Brain microvascular endothelial cell (primary cell): ENCODE measurements at regions not wholly inside any gene's neighbourhood (a gene's known extent, or its start where the extent isn't known, plus 50 kb on each side); places are given as distances from the start of the nearest gene placed in this dataset.
A peak's percentile ranks its signal among the peaks of the same experiment; 100 is the strongest.

ENCODE experiments used
- DNase-seq: peaks from one replicate; pipeline ENCODE4 v3.0.0-alpha.2; 2020
- H3K27ac ChIP-seq: fragments of 250-450 bp; sonication (Bioruptor Pico); 2 replicates; pipeline ENCODE4 v1.5.1; 2020; ENCODE audit warnings: mild to moderate bottlenecking, moderate library complexity
- H3K27me3 ChIP-seq: fragments of 250-450 bp; sonication (Bioruptor Pico); replicated peaks from 2 replicates; pipeline ENCODE4 v1.5.1; 2020; ENCODE audit warnings: mild to moderate bottlenecking
- H3K36me3 ChIP-seq: fragments of 250-450 bp; sonication (Bioruptor Pico); replicated peaks from 2 replicates; pipeline ENCODE4 v1.5.1; 2020; ENCODE audit warnings: mild to moderate bottlenecking
- H3K4me3 ChIP-seq: 2 replicates; pipeline ENCODE4 v1.5.1; 2011; ENCODE audit warnings: low read depth, mild to moderate bottlenecking, control low read depth, low read length, moderate library complexity
- CTCF ChIP-seq: IDR thresholded peaks from 2 replicates; pipeline ENCODE4 v1.5.1; 2011; ENCODE audit warnings: low read depth, mild to moderate bottlenecking, moderate library complexity, low read length, control low read depth, inconsistent platforms; ENCODE audit errors: missing control alignments
- in situ Hi-C: cut with HindIII; loops from 2 replicates; pipeline ENCODE4 v1.10.0; 2017; ENCODE audit warnings: low sequenced_read_pairs, low pct_ligation_motif_present

DNA sequence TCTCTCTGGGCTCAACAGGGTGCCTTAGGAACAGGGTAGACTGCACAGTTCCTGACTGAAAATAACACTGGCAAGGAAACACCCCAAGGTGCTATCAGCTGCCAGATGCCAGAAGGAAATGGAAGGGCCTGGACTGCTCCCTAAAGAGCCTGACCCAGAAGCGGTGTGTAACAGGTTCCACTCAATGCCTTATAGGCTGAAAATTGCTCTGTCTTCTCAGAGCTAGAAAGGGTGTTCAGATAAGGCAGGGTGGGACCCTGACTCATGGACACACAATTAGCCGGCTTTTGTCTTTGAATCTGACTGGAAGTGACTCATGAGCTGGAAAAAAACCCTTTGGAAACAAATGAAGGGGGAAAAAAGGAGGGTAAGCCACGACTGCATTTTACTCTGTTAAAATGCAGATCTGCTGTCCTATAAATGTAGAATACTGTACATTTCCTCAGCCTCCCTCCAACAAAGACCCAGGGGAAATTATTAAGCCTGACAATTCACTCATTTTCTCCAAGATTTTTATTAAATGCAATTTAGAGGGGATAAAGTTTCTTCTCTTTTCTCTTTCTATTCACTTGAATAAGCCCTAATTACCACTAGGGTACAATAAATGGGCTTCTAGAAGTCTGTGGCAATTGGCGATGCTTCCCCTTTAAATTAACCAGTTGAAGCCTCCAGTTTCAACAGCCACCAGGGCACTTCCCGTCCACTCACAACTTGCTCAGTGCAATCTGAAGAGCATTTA, 160.2 kb upstream of the TBL1XR1 start:
- peak; percentile 88 for DNase-seq
- Histone ChIP-seq H3K27ac (peak overlapping the region; percentile 93), H3K4me3 (no peak overlapping the region), H3K27me3 (no peaks in the 10 kb centered on the region), H3K36me3 (no peaks in the 10 kb centered on the region)
- in situ Hi-C loops, result no loop called here
- peak; percentile 14 for TF ChIP-seq CTCF

DNA sequence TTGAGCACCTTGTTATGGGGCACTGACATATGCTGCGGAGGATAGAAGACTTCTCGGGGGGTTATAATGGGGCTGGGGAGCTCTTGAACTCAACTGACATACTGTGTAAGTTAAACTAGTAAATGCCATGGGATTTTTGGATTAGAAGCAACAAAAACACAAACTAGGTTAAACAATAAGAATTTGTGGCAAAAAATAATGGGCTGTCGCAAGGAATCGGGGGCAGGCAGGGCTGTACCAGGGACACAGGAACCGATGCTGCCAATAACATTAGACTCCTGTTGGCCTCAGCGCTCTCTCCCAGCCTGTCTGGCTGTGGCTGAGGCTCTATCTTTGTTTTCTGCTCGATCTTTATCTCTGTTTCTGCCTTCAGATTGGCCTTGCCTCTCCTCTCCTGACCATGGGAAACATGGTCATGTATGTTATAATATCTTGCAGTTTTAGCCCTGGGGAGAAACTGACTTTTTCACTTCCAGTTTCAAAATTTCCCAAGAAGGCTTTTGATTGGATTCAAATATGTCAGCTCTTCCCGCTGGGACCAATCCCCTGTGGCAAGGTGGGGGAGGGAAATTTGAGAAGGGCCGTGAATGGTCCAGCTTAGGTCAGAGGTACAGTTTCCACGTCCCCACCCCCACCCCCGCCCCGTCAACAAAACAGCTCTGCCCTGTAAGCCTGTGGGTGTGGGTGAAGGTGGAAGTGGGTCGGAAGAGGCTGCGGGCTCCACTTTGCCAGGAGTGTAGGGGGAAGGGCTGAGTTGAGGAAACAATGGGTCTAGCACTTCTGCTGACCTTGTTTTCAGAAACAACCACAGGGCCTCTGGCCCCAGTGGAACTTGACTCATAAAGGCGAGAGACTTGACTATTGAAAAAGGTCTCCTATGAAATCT, 161.1 kb upstream of the TBL1XR1 start:
- TF ChIP-seq CTCF, result no peak
- no peaks in the 10 kb centered on the region for H3K27me3 ChIP-seq
- in situ Hi-C loops, result no loop called here
- H3K36me3 ChIP-seq, result no peaks in the 10 kb centered on the region
- peak; percentile 80 for DNase-seq
- no peak overlapping the region for H3K4me3 ChIP-seq
- H3K27ac ChIP-seq, result peak overlapping the region; percentile 93

DNA sequence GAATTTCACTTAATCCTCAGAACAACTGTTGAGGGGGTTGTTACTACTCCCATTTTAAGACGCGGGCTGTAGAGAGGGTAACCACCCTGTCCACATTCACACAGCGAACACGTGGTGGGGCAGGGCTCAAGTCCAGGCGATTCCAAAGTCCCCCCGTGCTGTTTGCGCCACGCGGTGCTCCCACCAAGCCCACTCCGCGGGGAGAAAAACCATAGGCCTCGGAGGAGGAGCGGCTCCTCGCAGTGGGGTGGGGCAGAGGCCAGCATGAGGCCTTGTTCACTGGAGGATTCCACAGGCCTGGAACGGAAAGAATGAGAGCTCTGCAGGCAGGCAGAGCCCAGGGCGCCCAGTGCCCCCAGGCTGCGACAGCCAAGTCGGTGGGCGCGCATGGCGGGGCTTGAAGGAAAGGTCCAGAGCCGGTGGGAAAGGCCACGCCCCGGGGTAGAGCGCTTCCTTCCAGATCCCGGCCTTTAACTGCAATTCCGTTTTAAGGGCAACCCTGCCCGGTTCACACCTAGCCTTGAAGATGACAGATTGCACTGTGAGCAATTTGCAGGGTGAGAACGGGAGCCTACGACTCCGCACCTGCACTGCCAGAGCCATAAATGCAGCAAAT, 161.8 kb upstream of the TBL1XR1 start:
- Histone ChIP-seq H3K4me3 (no peak overlapping the region), H3K27ac (peak overlapping the region; percentile 93), H3K27me3 (no peaks in the 10 kb centered on the region), H3K36me3 (no peaks in the 10 kb centered on the region)
- in situ Hi-C loops, result no loop called here
- TF ChIP-seq CTCF, result no peak
- no peak for DNase-seq

DNA sequence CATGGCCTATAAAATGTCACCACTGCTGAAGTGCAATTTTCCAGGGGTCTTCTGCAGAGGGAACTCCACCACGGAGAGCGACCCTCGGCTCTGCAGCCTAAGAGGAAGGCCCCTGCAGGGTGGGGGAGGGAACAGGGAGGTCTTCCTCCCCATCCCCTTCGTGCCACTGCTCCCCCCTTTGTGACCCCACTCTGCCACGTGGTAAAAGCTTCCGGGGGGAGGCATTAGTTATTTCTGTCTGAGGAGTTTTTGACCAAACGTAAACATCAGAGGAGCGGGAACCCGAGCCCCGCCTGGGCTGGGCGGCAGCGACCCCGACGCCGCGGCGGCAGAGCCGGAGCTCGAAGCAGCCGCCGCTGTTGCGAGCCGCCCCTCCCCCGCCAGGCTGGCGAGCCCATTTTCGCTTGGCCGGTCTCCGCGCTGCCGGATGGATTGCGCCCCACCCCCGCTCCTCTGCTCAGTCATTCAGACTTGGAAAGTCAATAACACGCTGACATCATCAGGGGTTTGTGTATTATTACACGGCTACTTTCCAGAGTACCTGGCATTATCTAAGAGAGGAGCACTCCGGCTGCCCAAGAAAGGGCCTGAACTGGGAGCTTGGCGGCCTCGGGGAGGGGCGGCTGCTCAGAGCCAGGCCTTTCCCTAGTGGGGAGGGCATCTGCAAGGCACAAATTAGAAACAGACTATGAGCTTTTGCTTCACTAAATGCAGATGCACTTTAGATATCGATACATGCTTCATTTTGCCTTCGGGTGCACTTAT, 162.5 kb upstream of the TBL1XR1 start:
- Histone ChIP-seq H3K27me3 (no peaks in the 10 kb centered on the region), H3K27ac (peak overlapping the region; percentile 93), H3K4me3 (peak overlapping the region; percentile 13), H3K36me3 (no peaks in the 10 kb centered on the region)
- in situ Hi-C loops, result no loop called here
- DNase-seq, result peak; percentile 98
- TF ChIP-seq CTCF, result no peak

- no peaks in the 10 kb centered on the region for H3K36me3 ChIP-seq
- no peak overlapping the region for H3K4me3 ChIP-seq
- H3K27ac ChIP-seq, result no peak overlapping the region
- no peaks in the 10 kb centered on the region for H3K27me3 ChIP-seq
- in situ Hi-C loops, result no loop called here
- DNase-seq, result no peak
- TF ChIP-seq CTCF, result no peak
These were observed 164.0 kb upstream of the TBL1XR1 start for GRCh38 chr3:177361081-177361938.
